Brain microvascular endothelial cell (primary cell): ENCODE measurements at regions not wholly inside any gene's neighbourhood (a gene's known extent, or its start where the extent isn't known, plus 50 kb on each side); places are given as distances from the start of the nearest gene placed in this dataset.

Source experiments
- DNase-seq: peaks from one replicate; pipeline ENCODE4 v3.0.0-alpha.2; 2020
- H3K27ac ChIP-seq: fragments of 250-450 bp; sonication (Bioruptor Pico); 2 replicates; pipeline ENCODE4 v1.5.1; 2020; ENCODE audit warnings: mild to moderate bottlenecking, moderate library complexity
- H3K27me3 ChIP-seq: fragments of 250-450 bp; sonication (Bioruptor Pico); replicated peaks from 2 replicates; pipeline ENCODE4 v1.5.1; 2020; ENCODE audit warnings: mild to moderate bottlenecking
- H3K36me3 ChIP-seq: fragments of 250-450 bp; sonication (Bioruptor Pico); replicated peaks from 2 replicates; pipeline ENCODE4 v1.5.1; 2020; ENCODE audit warnings: mild to moderate bottlenecking
- H3K4me3 ChIP-seq: 2 replicates; pipeline ENCODE4 v1.5.1; 2011; ENCODE audit warnings: low read depth, mild to moderate bottlenecking, control low read depth, low read length, moderate library complexity
- CTCF ChIP-seq: IDR thresholded peaks from 2 replicates; pipeline ENCODE4 v1.5.1; 2011; ENCODE audit warnings: low read depth, mild to moderate bottlenecking, moderate library complexity, low read length, control low read depth, inconsistent platforms; ENCODE audit errors: missing control alignments
- in situ Hi-C: cut with HindIII; loops from 2 replicates; pipeline ENCODE4 v1.10.0; 2017; ENCODE audit warnings: low sequenced_read_pairs, low pct_ligation_motif_present

DNA sequence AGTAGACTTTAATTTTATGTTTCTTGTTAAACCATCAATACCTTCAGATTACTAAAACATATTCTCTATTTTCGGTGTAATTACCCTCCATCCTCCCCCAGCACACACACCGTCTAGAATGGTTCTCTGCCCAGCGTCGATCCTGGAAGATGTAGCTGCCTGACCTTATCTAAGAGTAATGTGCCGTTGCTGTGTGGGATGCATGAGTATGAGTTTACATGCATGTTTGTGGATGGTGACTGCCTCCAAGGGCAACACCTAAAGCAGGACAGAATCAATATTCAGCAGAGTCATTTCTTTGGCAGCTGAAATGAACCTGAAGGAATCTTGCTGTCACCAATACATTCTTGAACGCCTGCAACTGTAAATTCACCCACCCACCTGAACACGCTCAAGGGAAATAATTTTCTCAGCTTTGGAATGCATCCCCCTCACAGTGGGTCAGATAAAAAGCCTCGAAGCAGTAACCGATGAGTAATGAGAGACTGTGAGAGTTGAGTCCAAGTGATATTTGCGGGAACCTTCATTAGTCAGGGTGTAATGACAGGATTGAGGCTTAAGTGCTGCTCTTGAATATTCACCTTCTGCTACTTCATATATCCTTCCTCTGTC, 155.8 kb upstream of the RND3 start:
- H3K27me3 ChIP-seq: no peaks in the 10 kb centered on the region
- no peaks in the 10 kb centered on the region for H3K36me3 ChIP-seq
- DNase-seq: peak; percentile 33
- in situ Hi-C loops: no loop called here
- peak overlapping the region; percentile 91 for H3K27ac ChIP-seq
- no peak overlapping the region for H3K4me3 ChIP-seq
- no peak for TF ChIP-seq CTCF

GRCh38 chr2:150640039-150640438, 152.6 kb upstream of the RND3 start:
- no peak for TF ChIP-seq CTCF
- Histone ChIP-seq H3K4me3 (no peak overlapping the region), H3K36me3 (no peaks in the 10 kb centered on the region), H3K27me3 (no peaks in the 10 kb centered on the region), H3K27ac (no peak overlapping the region)
- no peak for DNase-seq
- in situ Hi-C loops: no loop called here

- in situ Hi-C loops: no loop called here
- Histone ChIP-seq H3K27me3 (no peaks in the 10 kb centered on the region), H3K27ac (no peak overlapping the region), H3K4me3 (no peak overlapping the region), H3K36me3 (no peaks in the 10 kb centered on the region)
- DNase-seq: no peak
- no peak for TF ChIP-seq CTCF
Observed at GRCh38 chr2:150639383-150639782, 151.9 kb upstream of the RND3 start.

DNA sequence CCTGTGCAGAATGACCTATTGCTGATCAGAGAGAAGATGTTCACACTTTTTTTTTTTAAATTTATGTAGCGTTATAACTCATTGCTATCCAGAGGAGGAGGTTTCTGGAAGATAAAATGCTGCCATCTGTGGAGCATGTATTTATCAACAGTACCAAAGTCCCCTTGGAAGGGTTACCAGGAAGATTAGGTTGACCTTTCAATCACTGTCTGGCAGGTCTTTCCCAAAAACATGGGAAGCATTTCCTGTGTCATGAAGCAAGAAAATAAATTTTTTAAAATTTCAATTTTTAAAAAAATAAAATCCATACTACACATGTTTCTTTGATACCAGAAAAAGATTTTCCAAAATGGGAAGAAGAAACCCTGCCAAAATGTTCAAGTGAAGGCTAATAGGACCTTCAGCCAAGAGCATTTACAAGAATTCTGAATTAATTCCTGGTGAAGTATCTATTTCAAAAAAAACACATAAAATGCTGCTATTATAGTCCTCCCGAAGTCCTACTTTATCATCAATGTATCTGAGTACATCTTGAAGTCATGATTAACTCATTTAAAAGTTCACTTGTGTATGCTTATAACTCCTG, 143.9 kb upstream of the RND3 start:
- no peak for DNase-seq
- no peak for TF ChIP-seq CTCF
- H3K27ac ChIP-seq: no peak overlapping the region
- in situ Hi-C loops: no loop called here
- no peak overlapping the region for H3K4me3 ChIP-seq
- no peaks in the 10 kb centered on the region for H3K36me3 ChIP-seq
- H3K27me3 ChIP-seq: no peaks in the 10 kb centered on the region

DNA sequence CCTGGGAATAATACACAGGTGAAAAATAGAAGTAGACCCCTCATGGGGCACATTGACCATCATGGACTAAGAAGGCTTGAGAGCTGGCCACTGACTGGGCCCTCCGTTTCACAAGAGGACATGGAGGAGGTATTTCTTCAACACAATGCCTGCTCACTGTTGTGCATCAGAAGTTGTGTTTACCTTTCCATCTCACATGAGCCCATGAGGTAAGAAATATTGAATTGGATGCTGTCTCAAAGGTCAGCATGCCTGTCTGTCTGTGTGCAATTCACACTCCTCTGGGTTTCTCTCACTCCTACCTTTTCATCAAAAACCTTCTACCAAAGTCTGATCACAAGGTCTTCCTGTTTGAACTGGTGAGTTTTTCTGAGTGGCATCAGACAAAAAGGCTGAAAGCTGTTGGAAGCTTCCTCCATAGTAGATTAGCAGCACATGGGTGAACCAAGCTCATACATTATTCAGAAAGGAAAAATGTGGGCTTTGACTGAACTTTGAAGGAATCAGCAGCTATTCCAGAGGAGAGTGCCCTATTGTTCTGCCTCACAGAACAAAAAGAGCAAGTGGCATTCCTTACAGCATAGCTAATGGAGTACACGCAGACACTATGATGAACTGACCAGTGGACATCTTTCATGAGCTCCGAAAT, 143.2 kb upstream of the RND3 start:
- peak; percentile 40 for DNase-seq
- Histone ChIP-seq H3K4me3 (no peak overlapping the region), H3K27me3 (no peaks in the 10 kb centered on the region), H3K27ac (peak overlapping the region; percentile 36), H3K36me3 (no peaks in the 10 kb centered on the region)
- in situ Hi-C loops: no loop called here
- no peak for TF ChIP-seq CTCF
